ENCODE measurements at regions not wholly inside any gene's neighbourhood (a gene's known extent, or its start where the extent isn't known, plus 50 kb on each side); places are given as distances from the start of the nearest gene placed in this dataset.
A peak's percentile ranks its signal among the peaks of the same experiment; 100 is the strongest.

GRCh38 chr3:110750201-110750600 is 321.4 kb upstream of the NECTIN3 start:
- DNase-seq (ENCODE audit: low read depth): no peak

GRCh38 chr3:110752307-110752706 is 319.3 kb upstream of the NECTIN3 start:
- DNase-seq (ENCODE audit: low read depth): no peak

GRCh38 chr3:110753516-110753915 is 318.1 kb upstream of the NECTIN3 start:
- no peak for DNase-seq (ENCODE audit: low read depth)

GRCh38 chr3:110754212-110754916 is 317.3 kb upstream of the NECTIN3 start:
- DNase-seq (ENCODE audit: low read depth): no peak

GRCh38 chr3:110755345-110755744 is 316.3 kb upstream of the NECTIN3 start:
- no peak for DNase-seq (ENCODE audit: low read depth)

- no peak for DNase-seq (ENCODE audit: low read depth)
Observed at GRCh38 chr3:110756705-110757104, 314.9 kb upstream of the NECTIN3 start.

- no peak for DNase-seq (ENCODE audit: low read depth)
Observed at GRCh38 chr3:110758208-110758607, 313.4 kb upstream of the NECTIN3 start.

- peak; percentile 58 for DNase-seq (ENCODE audit: low read depth)
Observed at GRCh38 chr3:110767156-110767555, 304.5 kb upstream of the NECTIN3 start.

GRCh38 chr3:110767838-110768237 is 303.8 kb upstream of the NECTIN3 start:
- DNase-seq (ENCODE audit: low read depth): no peak

- DNase-seq (ENCODE audit: low read depth): peak; percentile 68
Observed at GRCh38 chr3:110773413-110773954, 298.1 kb upstream of the NECTIN3 start.

GRCh38 chr3:110774496-110775265 is 296.9 kb upstream of the NECTIN3 start:
- peak; percentile 16 for DNase-seq (ENCODE audit: low read depth)

- DNase-seq (ENCODE audit: low read depth): no peak
Observed at GRCh38 chr3:110779581-110779980, 292.0 kb upstream of the NECTIN3 start.

GRCh38 chr3:110783541-110783940 is 288.1 kb upstream of the NECTIN3 start:
- no peak for DNase-seq (ENCODE audit: low read depth)

GRCh38 chr3:110788794-110789193 is 282.8 kb upstream of the NECTIN3 start:
- no peak for DNase-seq (ENCODE audit: low read depth)

- peak; percentile 27 for DNase-seq (ENCODE audit: low read depth)
Observed at GRCh38 chr3:110789315-110789714, 282.3 kb upstream of the NECTIN3 start.

- DNase-seq (ENCODE audit: low read depth): no peak
Observed at GRCh38 chr3:110790631-110791030, 281.0 kb upstream of the NECTIN3 start.

- DNase-seq (ENCODE audit: low read depth): no peak
Observed at GRCh38 chr3:110791995-110792686, 279.5 kb upstream of the NECTIN3 start.

- DNase-seq (ENCODE audit: low read depth): no peak
Observed at GRCh38 chr3:110793611-110794010, 278.0 kb upstream of the NECTIN3 start.

- no peak for DNase-seq (ENCODE audit: low read depth)
Observed at GRCh38 chr3:110795163-110795562, 276.5 kb upstream of the NECTIN3 start.

- peak; percentile 75 for DNase-seq (ENCODE audit: low read depth)
Observed at GRCh38 chr3:110799271-110799670, 272.3 kb upstream of the NECTIN3 start.

GRCh38 chr3:110804856-110805255 is 266.8 kb upstream of the NECTIN3 start:
- no peak for DNase-seq (ENCODE audit: low read depth)

GRCh38 chr3:110806924-110807323 is 264.7 kb upstream of the NECTIN3 start:
- DNase-seq (ENCODE audit: low read depth): peak; percentile 59

All from M059J (cell line).